BJ (cell line): ENCODE measurements at regions not wholly inside any gene's neighbourhood (a gene's known extent, or its start where the extent isn't known, plus 50 kb on each side); places are given as distances from the start of the nearest gene placed in this dataset.
"Not testable (repeated sequence)": the region's sequence is repeated elsewhere in the genome, so short reads cannot be mapped to it uniquely, and the experiment has no call there.

Source experiments
- CTCF ChIA-PET: fragments of 350-600 bp; formaldehyde crosslinking; extraction: SDS; loops from one replicate; lab custom pipeline; 2021; ENCODE audit warnings: antibody characterized with exemption, inconsistent platforms; lab: Yijun Ruan, JAX
- POLR2A ChIA-PET: fragments of 300-600 bp; sonication (Branson Sonifier 250); formaldehyde crosslinking; extraction: SDS; loops from one replicate; lab custom pipeline; 2021; ENCODE audit warnings: antibody characterized with exemption; lab: Charles Lee
- DNase-seq: peaks from one replicate; pipeline ENCODE4 v3.0.0-alpha.2; 2011; ENCODE audit warnings: low read depth
- H3K27me3 ChIP-seq: 2 replicates; pipeline ENCODE4 v1.6.0; 2011; ENCODE audit warnings: low read length; ENCODE audit not compliant: control insufficient read depth, insufficient read depth
- H3K36me3 ChIP-seq: 2 replicates; pipeline ENCODE4 v1.5.1; 2011; ENCODE audit warnings: low read length; ENCODE audit not compliant: control insufficient read depth, insufficient read depth
- H3K4me3 ChIP-seq: 2 replicates; pipeline ENCODE4 v1.5.1; 2011; ENCODE audit warnings: low read depth, mild to moderate bottlenecking, control low read depth, low read length
- TF ChIP-seq, protein P1 (sequence below): IDR thresholded peaks from 2 replicates; pipeline ENCODE4 v1.5.1; 2011; ENCODE audit warnings: low read depth, mild to moderate bottlenecking, control low read depth, inconsistent platforms, low read length, moderate library complexity; ENCODE audit not compliant: insufficient read depth

DNA sequence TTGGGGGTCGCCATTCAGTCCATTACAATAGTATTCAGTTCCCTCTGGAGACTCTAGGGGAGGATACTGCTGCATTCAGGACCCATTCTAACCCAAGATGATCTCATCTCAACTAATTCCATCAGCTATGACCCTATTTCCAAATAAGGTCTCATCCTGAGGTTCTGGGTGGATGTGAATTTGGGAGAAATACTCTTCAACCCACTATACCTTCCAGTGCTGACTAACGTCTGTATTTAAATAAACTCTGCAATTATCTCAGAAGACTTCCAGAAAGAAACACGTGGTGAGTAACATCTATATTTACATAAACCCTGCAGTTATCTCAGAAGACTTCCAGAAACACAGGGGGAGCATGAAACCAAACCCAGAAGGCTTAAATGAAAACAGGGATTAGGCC is 1300.7 kb downstream of the PCDH9 start:
- ChIA-PET POLR2A (no interaction called here), CTCF (no interaction called here)
- TF ChIP-seq, protein P1, sequence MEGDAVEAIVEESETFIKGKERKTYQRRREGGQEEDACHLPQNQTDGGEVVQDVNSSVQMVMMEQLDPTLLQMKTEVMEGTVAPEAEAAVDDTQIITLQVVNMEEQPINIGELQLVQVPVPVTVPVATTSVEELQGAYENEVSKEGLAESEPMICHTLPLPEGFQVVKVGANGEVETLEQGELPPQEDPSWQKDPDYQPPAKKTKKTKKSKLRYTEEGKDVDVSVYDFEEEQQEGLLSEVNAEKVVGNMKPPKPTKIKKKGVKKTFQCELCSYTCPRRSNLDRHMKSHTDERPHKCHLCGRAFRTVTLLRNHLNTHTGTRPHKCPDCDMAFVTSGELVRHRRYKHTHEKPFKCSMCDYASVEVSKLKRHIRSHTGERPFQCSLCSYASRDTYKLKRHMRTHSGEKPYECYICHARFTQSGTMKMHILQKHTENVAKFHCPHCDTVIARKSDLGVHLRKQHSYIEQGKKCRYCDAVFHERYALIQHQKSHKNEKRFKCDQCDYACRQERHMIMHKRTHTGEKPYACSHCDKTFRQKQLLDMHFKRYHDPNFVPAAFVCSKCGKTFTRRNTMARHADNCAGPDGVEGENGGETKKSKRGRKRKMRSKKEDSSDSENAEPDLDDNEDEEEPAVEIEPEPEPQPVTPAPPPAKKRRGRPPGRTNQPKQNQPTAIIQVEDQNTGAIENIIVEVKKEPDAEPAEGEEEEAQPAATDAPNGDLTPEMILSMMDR, result no peak
- no peaks in the 10 kb centered on the region for H3K36me3 ChIP-seq
- no peak overlapping the region for H3K4me3 ChIP-seq
- no peaks in the 10 kb centered on the region for H3K27me3 ChIP-seq
- DNase-seq, result no peak

DNA sequence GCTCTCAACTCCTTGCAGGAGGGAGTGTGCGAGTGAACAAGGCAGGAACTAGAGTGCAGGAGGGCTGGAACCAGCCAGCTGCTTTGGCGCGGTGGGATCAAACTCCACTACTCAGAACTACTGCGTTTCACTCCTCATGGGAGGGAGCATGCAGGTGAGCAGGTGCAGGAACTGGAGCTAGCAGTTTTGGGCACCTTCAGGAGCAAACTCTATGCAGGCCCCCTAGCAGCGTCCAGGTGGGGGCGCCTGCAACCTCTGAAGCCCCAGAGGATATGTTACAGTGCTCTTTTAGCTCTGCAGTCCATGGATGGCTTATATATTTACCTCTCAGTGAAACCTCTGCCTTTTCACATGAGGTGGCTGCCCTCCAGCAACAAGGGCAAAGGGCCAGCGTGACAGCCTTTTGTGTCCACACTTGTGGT is 1303.4 kb downstream of the PCDH9 start:
- Histone ChIP-seq H3K27me3 (no peaks in the 10 kb centered on the region), H3K4me3 (no peak overlapping the region), H3K36me3 (no peaks in the 10 kb centered on the region)
- TF ChIP-seq, protein P1, result 0 out of 2 replicates have a peak, but pooled peaks have one; percentile 25
- CTCF ChIA-PET, result interaction anchor here (0.9 kb wide), 1 partner anchor 12 kb away, joined by 3 read pairs; no protein-coding TSS in a partner anchor
- no peak for DNase-seq
- POLR2A ChIA-PET, result no interaction called here

DNA sequence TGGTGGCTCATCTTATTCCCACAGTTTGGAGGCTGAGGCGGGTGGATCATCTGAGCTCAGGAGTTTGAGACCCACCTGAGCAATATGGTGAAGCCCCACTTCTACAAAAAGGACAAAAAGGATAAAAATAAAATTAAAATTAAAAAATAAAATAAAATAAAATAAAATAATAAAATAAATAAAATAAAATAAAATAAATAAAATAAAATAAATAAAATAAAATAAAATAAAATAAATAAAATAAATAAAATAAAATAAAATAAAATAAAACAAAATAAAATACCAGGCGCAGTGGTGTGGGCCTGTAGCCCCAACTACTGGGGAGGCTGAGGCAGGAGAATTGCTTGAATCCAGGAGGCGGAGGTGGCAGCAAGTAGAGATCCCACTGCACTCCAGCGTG is 1307.3 kb downstream of the PCDH9 start:
- POLR2A ChIA-PET, result not testable (repeated sequence)

DNA sequence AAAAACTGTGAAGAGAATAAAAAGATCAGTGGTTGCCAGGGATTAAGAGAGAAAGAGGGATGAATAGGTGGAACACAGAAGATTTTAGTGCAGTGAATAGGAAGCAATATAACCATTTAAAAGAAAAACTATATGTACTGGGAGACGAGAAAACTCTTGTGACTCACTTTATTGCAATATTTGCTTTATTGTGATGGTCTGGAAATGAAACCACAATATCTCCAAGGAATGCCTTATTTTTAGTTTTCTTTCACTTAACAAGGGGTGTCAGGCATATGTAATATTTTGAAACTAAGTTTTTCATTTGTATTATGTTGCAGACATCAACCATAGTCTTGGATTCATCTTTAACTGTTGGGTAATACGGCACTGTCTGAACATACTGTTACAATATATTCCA is 1308.2 kb downstream of the PCDH9 start:
- TF ChIP-seq, protein P1, result no peak
- Histone ChIP-seq H3K4me3 (no peak overlapping the region), H3K27me3 (no peaks in the 10 kb centered on the region), H3K36me3 (no peaks in the 10 kb centered on the region)
- POLR2A ChIA-PET, result no interaction called here
- CTCF ChIA-PET, result no interaction called here
- DNase-seq, result no peak

More for the DNA sequence above, 1307.3 kb downstream of the PCDH9 start:
- CTCF ChIA-PET, DNase-seq, H3K36me3 ChIP-seq, H3K4me3 ChIP-seq, H3K27me3 ChIP-seq: not testable (repeated sequence)

DNA sequence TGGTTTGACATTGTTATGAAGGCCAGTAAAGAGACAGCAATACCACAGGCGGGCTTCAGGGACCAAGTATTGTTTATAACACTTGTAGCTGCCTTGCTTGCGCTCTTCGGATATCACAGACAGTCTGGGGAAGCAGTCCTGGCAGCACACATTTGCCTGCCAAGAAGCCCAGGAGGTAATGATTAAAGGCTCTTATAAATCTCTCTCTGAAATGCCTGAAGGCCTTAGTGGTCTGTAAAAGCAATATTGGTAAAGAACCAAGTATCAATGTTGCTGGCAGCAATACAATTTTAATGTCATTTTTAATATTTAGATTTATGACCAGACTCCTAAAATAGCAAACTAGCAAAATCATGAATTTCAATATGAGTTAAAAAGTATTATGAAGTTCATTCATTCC is 1312.4 kb downstream of the PCDH9 start:
- TF ChIP-seq, protein P1, result no peak
- Histone ChIP-seq H3K36me3 (no peaks in the 10 kb centered on the region), H3K27me3 (no peaks in the 10 kb centered on the region), H3K4me3 (no peak overlapping the region)
- DNase-seq, result peak; percentile 41
- ChIA-PET POLR2A (no interaction called here), CTCF (no interaction called here)

DNA sequence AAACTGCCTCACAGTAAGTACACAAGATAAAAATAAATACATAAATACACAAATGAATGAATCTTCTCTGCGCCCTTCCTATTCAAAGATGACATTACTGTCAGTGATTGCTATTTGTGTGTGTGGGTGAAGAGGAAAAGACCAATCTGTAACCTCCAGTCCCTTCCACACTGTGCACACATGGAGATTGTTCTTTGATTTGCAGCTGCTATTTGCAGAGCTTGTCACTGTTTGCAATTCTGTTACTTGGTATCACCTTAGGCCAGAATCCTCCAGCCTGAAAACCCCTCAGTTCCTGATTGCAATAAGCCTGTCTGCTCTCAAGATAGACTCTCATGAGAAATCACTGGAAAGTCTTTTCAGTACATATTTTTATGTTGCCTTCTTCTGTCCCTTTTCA is 1314.9 kb downstream of the PCDH9 start:
- TF ChIP-seq, protein P1, result no peak
- H3K4me3 ChIP-seq, result no peak overlapping the region
- DNase-seq, result no peak
- ChIA-PET CTCF (no interaction called here), POLR2A (no interaction called here)
- H3K36me3 ChIP-seq, result no peaks in the 10 kb centered on the region
- H3K27me3 ChIP-seq, result no peaks in the 10 kb centered on the region
